ENCODE measurements at regions not wholly inside any gene's neighbourhood (a gene's known extent, or its start where the extent isn't known, plus 50 kb on each side); places are given as distances from the start of the nearest gene placed in this dataset.

GRCh38 chr20:51876313-51876940 is 74.1 kb upstream of the SALL4 start (continued):
- TF ChIP-seq SIX5 (IDR thresholded peaks at IDR 0.05; ENCODE audit: low read depth, low read length), result no peak

Measured in H1 (cell line).